Sigmoid colon (tissue), 6 donors: ENCODE measurements at regions not wholly inside any gene's neighbourhood (a gene's known extent, or its start where the extent isn't known, plus 50 kb on each side); places are given as distances from the start of the nearest gene placed in this dataset.
"Not testable (repeated sequence)": the region's sequence is repeated elsewhere in the genome, so short reads cannot be mapped to it uniquely, and the experiment has no call there.

Source experiments
- DNase-seq: peaks from one replicate; pipeline ENCODE4 v3.0.0-alpha.2; 2019
- H3K27ac ChIP-seq, 4 donors: fragments of 200-600 bp; sonication (generic); one replicate each; pipeline ENCODE4 v1.5.1; 2016 to 2019; ENCODE audit warnings: mild to moderate bottlenecking in 1 of 4
- H3K27me3 ChIP-seq, 3 donors: fragments of 200-600 bp; sonication (generic); one replicate each; pipeline ENCODE4 v1.5.1; 2019; ENCODE audit warnings: mild to moderate bottlenecking in 1 of 3
- H3K36me3 ChIP-seq, 4 donors: fragments of 200-600 bp; sonication (generic); one replicate each; pipeline ENCODE4 v1.5.1; 2016 to 2019
- H3K4me1 ChIP-seq, 4 donors: fragments of 200-600 bp; sonication (generic); one replicate each; pipeline ENCODE4 v1.5.1; 2017 to 2019
- H3K4me3 ChIP-seq, 4 donors: fragments of 200-600 bp; sonication (generic); one replicate each; pipeline ENCODE4 v1.5.1; 2017 to 2019; ENCODE audit warnings: mild to moderate bottlenecking in 2 of 4, moderate library complexity in 1 of 4
- H3K9me3 ChIP-seq, 4 donors: fragments of 200-600 bp in 3 of 4; sonication (generic) in 3 of 4; one replicate each; pipeline versions ENCODE4 v1.5.1 to v1.6.1; 2013 to 2019
- EP300 ChIP-seq, 4 donors: sonication (generic); formaldehyde crosslinking; IDR thresholded peaks; one replicate each; pipeline ENCODE4 v1.6.1; 2017; ENCODE audit warnings: antibody characterized with exemption in 4 of 4
- POLR2A ChIP-seq, 2 donors: fragments of 450-650 bp; IDR thresholded peaks; one replicate each; pipeline ENCODE4 v1.6.1; 2016; ENCODE audit warnings: antibody characterized with exemption in 2 of 2, mild to moderate bottlenecking in 2 of 2, moderate library complexity in 2 of 2
- POLR2AphosphoS5 ChIP-seq, 4 donors: sonication (generic); formaldehyde crosslinking; IDR thresholded peaks; one replicate each; pipeline ENCODE4 v1.6.1; 2017; ENCODE audit warnings: antibody characterized with exemption in 4 of 4
- WGBS, 2 donors: extraction: QIAGEN DNeasy Blood & Tissue Kit; methylation state at CpG; one replicate each; pipeline ENCODE4 v1.1.7; 2013; 5-methylcytosine and 5-hydroxymethylcytosine counted together
- intact Hi-C: fragments of 100-400 bp; cut with DNase I; formaldehyde crosslinking; loops from one replicate; pipeline ENCODE4 v1.15.1; 2023
- TF ChIP-seq, protein P1 (sequence below), 4 experiments: fragments of 450-650 bp in 3 of 4; fragments of 200-600 bp in 1 of 4; IDR thresholded peaks; one replicate each; pipeline ENCODE4 v1.5.1; 2016 to 2019; ENCODE audit warnings: antibody characterized with exemption in 4 of 4, mild to moderate bottlenecking in 3 of 4, moderate library complexity in 2 of 4
- donor health status: healthy with polysubstance abuse.
- donor health status: healthy.

DNA sequence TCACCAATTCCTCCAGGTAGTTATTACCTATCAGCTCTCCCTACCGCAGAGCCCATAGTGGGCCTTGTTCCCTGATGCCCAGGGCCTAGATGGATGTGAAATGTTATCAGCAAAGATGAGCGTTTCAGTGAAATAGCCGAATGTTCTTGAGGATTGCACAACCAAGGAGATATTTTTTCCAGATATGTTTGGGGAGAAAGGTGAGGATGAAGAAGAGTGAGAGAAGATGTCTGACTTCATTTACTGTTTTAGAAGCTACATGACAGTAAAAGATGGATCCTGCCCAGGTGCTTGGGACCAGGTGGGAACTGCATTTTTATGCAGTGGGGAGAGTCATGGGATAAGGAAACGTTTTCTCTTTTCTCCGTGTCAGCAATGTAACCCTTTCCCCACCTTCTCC lies 231.7 kb upstream of the C1orf174 start:
- H3K4me3 ChIP-seq = no peak overlapping the region
- no peaks in the 10 kb centered on the region for H3K9me3 ChIP-seq
- WGBS, 2 donors = 52 to 67% methylated on average over 5 of the region's 5 CpGs
- no peak overlapping the region for H3K27ac ChIP-seq
- intact Hi-C loops = no loop called here
- no peaks in the 10 kb centered on the region for H3K36me3 ChIP-seq
- no peak for DNase-seq
- peaks cover 0 to 40% (median 23%) of the 10 kb centered on the region in 3 donors for H3K27me3 ChIP-seq
- no peaks in the 10 kb centered on the region for H3K4me1 ChIP-seq
- TF ChIP-seq, protein P1, sequence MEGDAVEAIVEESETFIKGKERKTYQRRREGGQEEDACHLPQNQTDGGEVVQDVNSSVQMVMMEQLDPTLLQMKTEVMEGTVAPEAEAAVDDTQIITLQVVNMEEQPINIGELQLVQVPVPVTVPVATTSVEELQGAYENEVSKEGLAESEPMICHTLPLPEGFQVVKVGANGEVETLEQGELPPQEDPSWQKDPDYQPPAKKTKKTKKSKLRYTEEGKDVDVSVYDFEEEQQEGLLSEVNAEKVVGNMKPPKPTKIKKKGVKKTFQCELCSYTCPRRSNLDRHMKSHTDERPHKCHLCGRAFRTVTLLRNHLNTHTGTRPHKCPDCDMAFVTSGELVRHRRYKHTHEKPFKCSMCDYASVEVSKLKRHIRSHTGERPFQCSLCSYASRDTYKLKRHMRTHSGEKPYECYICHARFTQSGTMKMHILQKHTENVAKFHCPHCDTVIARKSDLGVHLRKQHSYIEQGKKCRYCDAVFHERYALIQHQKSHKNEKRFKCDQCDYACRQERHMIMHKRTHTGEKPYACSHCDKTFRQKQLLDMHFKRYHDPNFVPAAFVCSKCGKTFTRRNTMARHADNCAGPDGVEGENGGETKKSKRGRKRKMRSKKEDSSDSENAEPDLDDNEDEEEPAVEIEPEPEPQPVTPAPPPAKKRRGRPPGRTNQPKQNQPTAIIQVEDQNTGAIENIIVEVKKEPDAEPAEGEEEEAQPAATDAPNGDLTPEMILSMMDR (IDR thresholded peaks at IDR 0.05) = no peak
- TF ChIP-seq POLR2A (IDR thresholded peaks at IDR 0.05) = no peak
- no peak for TF ChIP-seq EP300 (IDR thresholded peaks at IDR 0.05)
- no peak for TF ChIP-seq POLR2AphosphoS5 (IDR thresholded peaks at IDR 0.05)

GRCh38 chr1:4132352-4133296 lies 232.6 kb upstream of the C1orf174 start:
- H3K27me3 ChIP-seq = peaks cover 0 to 40% (median 23%) of the 10 kb centered on the region in 3 donors
- H3K27ac ChIP-seq = no peak overlapping the region
- no peaks in the 10 kb centered on the region for H3K9me3 ChIP-seq
- DNase-seq = no peak
- 69 to 79% methylated on average over 53 of the region's 53 CpGs for WGBS, 2 donors
- TF ChIP-seq POLR2A (IDR thresholded peaks at IDR 0.05) = no peak
- no peak for TF ChIP-seq EP300 (IDR thresholded peaks at IDR 0.05)
- TF ChIP-seq, protein P1 (IDR thresholded peaks at IDR 0.05) = no peak
- no peak for TF ChIP-seq POLR2AphosphoS5 (IDR thresholded peaks at IDR 0.05)
- H3K4me1 ChIP-seq = no peaks in the 10 kb centered on the region
- no peaks in the 10 kb centered on the region for H3K36me3 ChIP-seq
- intact Hi-C loops = no loop called here
- H3K4me3 ChIP-seq = peak overlapping the region in 1 of 4 donors; percentile 13

DNA sequence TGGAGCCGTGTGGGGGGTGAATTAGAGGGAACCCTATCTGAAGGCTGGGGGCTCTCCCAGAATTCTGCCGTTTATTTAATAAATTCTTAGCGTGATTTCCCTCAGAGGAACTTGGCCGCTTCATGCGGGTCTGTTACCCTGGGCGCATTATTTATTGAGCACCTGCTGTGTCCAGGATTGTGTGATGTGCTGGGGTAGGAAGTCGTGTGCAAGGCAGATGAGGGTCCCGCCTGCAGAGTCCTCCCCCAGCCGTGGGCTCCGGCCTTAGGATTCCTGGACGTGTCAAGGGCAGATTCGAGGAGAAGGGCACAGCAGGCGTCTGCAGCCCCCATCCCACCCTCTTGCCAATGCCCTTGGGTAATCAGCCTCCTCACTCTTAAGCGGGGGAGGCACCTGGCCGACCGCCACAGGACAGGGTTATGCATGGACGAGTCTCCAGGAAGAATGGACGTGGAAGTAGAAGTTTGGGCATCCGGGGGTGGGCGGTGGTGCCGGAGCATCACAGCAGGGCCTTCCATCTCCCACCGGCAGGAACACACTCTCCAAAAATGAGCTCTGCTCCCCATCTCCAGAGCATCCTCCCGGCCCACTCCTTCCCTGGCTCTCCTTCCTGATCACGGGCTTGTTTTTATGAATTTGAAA lies 233.3 kb upstream of the C1orf174 start:
- peaks cover 0 to 48% (median 29%) of the 10 kb centered on the region in 3 donors for H3K27me3 ChIP-seq
- no peak overlapping the region for H3K4me3 ChIP-seq
- DNase-seq = no peak
- H3K4me1 ChIP-seq = no peaks in the 10 kb centered on the region
- intact Hi-C loops = no loop called here
- no peak overlapping the region for H3K27ac ChIP-seq
- no peaks in the 10 kb centered on the region for H3K36me3 ChIP-seq
- H3K9me3 ChIP-seq = no peaks in the 10 kb centered on the region
- WGBS, 2 donors = 79 to 82% methylated on average over 24 of the region's 24 CpGs
- TF ChIP-seq, protein P1 (IDR thresholded peaks at IDR 0.05) = no peak
- TF ChIP-seq EP300 (IDR thresholded peaks at IDR 0.05) = no peak
- no peak for TF ChIP-seq POLR2A (IDR thresholded peaks at IDR 0.05)
- TF ChIP-seq POLR2AphosphoS5 (IDR thresholded peaks at IDR 0.05) = no peak

GRCh38 chr1:4133939-4134321 lies 233.9 kb upstream of the C1orf174 start:
- 63 to 70% methylated on average over 9 of the region's 9 CpGs for WGBS, 2 donors
- no peak overlapping the region for H3K4me3 ChIP-seq
- H3K4me1 ChIP-seq = no peaks in the 10 kb centered on the region
- peaks cover 0 to 53% (median 34%) of the 10 kb centered on the region in 3 donors for H3K27me3 ChIP-seq
- no peak for DNase-seq
- TF ChIP-seq, protein P1 (IDR thresholded peaks at IDR 0.05) = no peak
- no peak for TF ChIP-seq POLR2A (IDR thresholded peaks at IDR 0.05)
- TF ChIP-seq EP300 (IDR thresholded peaks at IDR 0.05) = no peak
- no peak for TF ChIP-seq POLR2AphosphoS5 (IDR thresholded peaks at IDR 0.05)
- intact Hi-C loops = no loop called here
- no peaks in the 10 kb centered on the region for H3K9me3 ChIP-seq
- H3K27ac ChIP-seq = no peak overlapping the region
- H3K36me3 ChIP-seq = no peaks in the 10 kb centered on the region

DNA sequence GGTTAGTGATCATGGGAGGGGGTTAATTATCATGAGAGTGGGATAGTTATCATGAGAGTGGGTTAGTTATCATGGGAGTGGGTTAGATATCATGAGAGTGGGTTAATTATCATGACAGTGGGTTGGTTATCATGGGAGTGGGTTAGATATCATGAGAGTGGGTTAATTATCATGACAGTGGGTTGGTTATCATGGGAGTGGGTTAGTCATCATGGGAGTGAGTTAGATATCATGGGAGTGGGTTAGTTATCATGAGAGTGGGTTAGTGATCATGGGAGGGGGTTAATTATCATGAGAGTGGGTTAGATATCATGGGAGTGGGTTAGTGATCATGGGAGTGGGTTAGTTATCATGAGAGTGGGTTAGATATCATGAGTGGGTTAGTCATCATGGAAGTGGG lies 235.8 kb upstream of the C1orf174 start:
- H3K9me3 ChIP-seq, H3K4me3 ChIP-seq, intact Hi-C loops, H3K27ac ChIP-seq, H3K36me3 ChIP-seq, DNase-seq, H3K4me1 ChIP-seq: not testable (repeated sequence)
- peaks cover 0 to 68% (median 48%) of the 10 kb centered on the region in 3 donors for H3K27me3 ChIP-seq
